GF-D8 (cell line): ENCODE measurements at regions not wholly inside any gene's neighbourhood (a gene's known extent, or its start where the extent isn't known, plus 50 kb on each side); places are given as distances from the start of the nearest gene placed in this dataset.
"Not testable (repeated sequence)": the region's sequence is repeated elsewhere in the genome, so short reads cannot be mapped to it uniquely, and the experiment has no call there.

Experiments used
- DNase-seq: peaks from one replicate; lab custom pipeline; 2025; lab: John Stamatoyannopoulos, UW

- DNase-seq: not testable (repeated sequence)
These were observed 805.6 kb upstream of the SPRY2 start for GRCh38 chr13:81146576-81146975.

GRCh38 chr13:81142306-81142999, 801.5 kb upstream of the SPRY2 start:
- DNase-seq: no peak

GRCh38 chr13:81140675-81141074, 799.7 kb upstream of the SPRY2 start:
- DNase-seq: no peak

GRCh38 chr13:81139987-81140386, 799.1 kb upstream of the SPRY2 start:
- no peak for DNase-seq

GRCh38 chr13:81138353-81138980, 797.5 kb upstream of the SPRY2 start:
- no peak for DNase-seq

- no peak for DNase-seq
These were observed 792.1 kb upstream of the SPRY2 start for GRCh38 chr13:81133066-81133465.

- DNase-seq: no peak
These were observed 776.5 kb upstream of the SPRY2 start for GRCh38 chr13:81117416-81117815.

GRCh38 chr13:81116461-81117282, 775.7 kb upstream of the SPRY2 start:
- no peak for DNase-seq

GRCh38 chr13:81109026-81109425, 768.1 kb upstream of the SPRY2 start:
- DNase-seq: no peak

GRCh38 chr13:81106348-81106747, 765.4 kb upstream of the SPRY2 start:
- DNase-seq: no peak

- no peak for DNase-seq
These were observed 763.2 kb upstream of the SPRY2 start for GRCh38 chr13:81104035-81104715.

- DNase-seq: not testable (repeated sequence)
These were observed 761.1 kb upstream of the SPRY2 start for GRCh38 chr13:81102066-81102465.

- DNase-seq: no peak
These were observed 748.6 kb upstream of the SPRY2 start for GRCh38 chr13:81089371-81090157.

GRCh38 chr13:81080911-81081454, 740.1 kb upstream of the SPRY2 start:
- no peak for DNase-seq

GRCh38 chr13:81078048-81078447, 737.1 kb upstream of the SPRY2 start:
- DNase-seq: no peak

- not testable (repeated sequence) for DNase-seq
These were observed 728.9 kb upstream of the SPRY2 start for GRCh38 chr13:81069822-81070221.

- no peak for DNase-seq
These were observed 718.0 kb upstream of the SPRY2 start for GRCh38 chr13:81058916-81059290.

GRCh38 chr13:81058211-81058915, 717.4 kb upstream of the SPRY2 start:
- no peak for DNase-seq

- DNase-seq: no peak
These were observed 710.9 kb upstream of the SPRY2 start for GRCh38 chr13:81051873-81052272.

GRCh38 chr13:81048026-81048461, 707.1 kb upstream of the SPRY2 start:
- DNase-seq: no peak

- DNase-seq: no peak
These were observed 700.8 kb upstream of the SPRY2 start for GRCh38 chr13:81041761-81042160.
